Tibial nerve (tissue), 4 donors: ENCODE measurements at regions not wholly inside any gene's neighbourhood (a gene's known extent, or its start where the extent isn't known, plus 50 kb on each side); places are given as distances from the start of the nearest gene placed in this dataset.

ENCODE experiments used
- EP300 ChIP-seq, 2 donors: sonication (generic); formaldehyde crosslinking; IDR thresholded peaks; one replicate each; pipeline ENCODE4 v1.6.1; 2017; ENCODE audit warnings: antibody characterized with exemption in 2 of 2, mild to moderate bottlenecking in 1 of 2
- TF ChIP-seq, protein P1 (sequence below), 5 experiments: fragments of 200-600 bp in 3 of 5; fragments of 450-650 bp in 2 of 5; sonication (generic) in 3 of 5; IDR thresholded peaks; one replicate each; pipeline ENCODE4 v1.5.1; 2016 to 2019; ENCODE audit warnings: antibody characterized with exemption in 5 of 5, mild to moderate bottlenecking in 3 of 5, moderate library complexity in 2 of 5

DNA sequence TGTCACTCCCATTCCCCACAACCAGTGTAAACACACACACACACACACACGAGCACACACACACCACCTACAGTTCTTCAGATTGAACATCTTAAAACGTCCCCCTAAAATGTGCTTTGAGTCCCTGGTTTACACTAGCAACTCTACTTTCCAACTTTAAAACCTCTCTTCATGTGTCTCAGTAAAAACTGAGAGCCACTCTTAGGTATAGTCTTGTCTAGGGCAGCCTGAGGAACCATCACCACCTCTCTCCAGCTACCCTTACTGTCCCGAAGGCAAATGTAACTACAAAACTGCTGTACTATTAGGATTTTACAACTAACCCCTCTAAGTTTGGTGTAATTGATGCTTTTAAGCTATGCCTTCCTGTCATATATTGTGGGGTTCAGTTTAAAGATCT, 1501.6 kb upstream of the MIR17HG start:
- TF ChIP-seq, protein P1, sequence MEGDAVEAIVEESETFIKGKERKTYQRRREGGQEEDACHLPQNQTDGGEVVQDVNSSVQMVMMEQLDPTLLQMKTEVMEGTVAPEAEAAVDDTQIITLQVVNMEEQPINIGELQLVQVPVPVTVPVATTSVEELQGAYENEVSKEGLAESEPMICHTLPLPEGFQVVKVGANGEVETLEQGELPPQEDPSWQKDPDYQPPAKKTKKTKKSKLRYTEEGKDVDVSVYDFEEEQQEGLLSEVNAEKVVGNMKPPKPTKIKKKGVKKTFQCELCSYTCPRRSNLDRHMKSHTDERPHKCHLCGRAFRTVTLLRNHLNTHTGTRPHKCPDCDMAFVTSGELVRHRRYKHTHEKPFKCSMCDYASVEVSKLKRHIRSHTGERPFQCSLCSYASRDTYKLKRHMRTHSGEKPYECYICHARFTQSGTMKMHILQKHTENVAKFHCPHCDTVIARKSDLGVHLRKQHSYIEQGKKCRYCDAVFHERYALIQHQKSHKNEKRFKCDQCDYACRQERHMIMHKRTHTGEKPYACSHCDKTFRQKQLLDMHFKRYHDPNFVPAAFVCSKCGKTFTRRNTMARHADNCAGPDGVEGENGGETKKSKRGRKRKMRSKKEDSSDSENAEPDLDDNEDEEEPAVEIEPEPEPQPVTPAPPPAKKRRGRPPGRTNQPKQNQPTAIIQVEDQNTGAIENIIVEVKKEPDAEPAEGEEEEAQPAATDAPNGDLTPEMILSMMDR (IDR thresholded peaks at IDR 0.05) = no peak
- TF ChIP-seq EP300 (IDR thresholded peaks at IDR 0.05) = no peak
